GM19467 (cell line): ENCODE measurements at regions not wholly inside any gene's neighbourhood (a gene's known extent, or its start where the extent isn't known, plus 50 kb on each side); places are given as distances from the start of the nearest gene placed in this dataset.

Experiments
- ATAC-seq: cut with Tn5 transposase; IDR thresholded peaks from one replicate; pipeline ENCODE4 v1.9.1; 2021; ENCODE audit warnings: mild to moderate bottlenecking, moderate library complexity; ENCODE audit not compliant: unreplicated experiment

DNA sequence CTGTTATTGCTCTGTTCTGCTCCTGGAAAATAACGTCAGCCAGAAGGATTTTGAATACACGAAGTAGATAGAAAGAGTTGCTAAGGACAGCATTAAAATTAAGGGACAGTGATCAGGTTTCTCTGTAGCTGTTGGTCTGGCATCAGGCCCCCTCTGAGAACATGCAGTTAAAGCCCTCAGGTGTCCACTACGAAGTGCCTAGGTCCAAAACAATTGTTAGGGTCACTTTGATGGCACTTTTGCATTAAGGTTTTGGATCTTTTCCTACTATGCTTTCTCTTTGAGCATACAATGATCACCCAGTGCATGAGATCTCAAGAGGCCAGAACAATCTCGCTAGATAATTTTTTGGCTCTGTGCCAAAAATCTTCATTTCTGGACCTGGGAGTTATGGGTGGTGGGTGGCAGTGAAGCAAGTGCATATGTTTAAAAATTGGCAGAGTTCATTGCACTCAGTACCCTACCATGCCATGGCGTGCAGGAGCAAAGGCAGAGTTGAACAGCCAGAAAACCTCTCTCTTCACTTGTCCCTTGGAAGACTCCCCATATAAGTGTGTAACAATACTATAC is 797.6 kb downstream of the ROBO2 start:
- no peak for ATAC-seq

DNA sequence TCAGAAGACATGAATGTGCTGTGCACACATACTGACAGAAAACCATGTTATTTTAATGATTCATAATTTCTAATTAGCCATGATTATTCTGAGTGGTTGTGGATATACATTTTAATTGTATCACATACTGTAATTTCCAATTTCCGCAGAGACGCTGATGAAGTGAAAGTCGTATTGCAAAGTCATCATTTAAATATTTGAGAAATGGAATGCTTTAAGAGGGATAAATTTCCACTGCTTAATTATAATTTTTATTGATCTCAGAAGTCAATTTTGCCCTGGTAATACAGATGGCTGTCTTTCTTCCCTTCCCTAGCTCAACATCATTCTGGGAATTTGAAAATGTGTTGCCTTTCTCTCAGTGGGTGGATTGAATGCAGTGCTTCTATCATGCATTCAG is 819.3 kb downstream of the ROBO2 start:
- ATAC-seq = no peak

DNA sequence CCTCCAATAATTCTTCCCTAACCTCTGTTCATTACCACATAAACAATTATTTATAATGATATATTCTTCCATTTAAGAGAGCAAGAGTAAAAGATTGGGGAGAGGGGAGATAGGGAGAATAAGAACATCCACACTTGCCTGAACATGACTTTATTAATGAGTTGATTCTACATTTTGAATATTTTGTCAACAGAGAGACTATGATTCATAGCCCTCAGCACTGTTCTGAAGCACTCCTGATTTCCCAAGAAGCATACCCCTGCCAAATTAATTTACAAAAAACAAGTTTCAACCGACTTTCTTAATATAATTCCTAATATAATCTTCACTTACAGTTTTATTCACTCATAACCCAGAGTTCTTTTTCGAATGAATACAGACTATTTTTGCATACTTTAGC is 828.8 kb downstream of the ROBO2 start:
- no peak for ATAC-seq

DNA sequence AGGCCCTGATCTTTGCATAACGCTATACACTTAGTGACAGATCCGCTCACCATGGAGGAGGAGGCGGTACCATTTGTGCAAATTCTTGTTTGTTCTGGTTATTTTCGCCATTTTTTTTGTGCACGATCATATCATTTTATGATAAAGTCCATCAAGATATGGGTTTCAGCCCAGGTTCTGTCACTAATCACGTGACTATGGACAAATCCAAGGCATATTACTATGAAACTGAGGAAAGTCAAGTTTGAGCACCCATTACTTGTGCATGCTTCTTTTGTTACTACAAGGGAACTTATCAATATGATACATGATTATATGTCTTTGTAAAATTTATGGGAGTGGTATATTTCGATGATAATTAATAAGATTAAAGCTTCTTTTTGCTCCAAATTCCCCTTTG is 829.5 kb downstream of the ROBO2 start:
- ATAC-seq = no peak

DNA sequence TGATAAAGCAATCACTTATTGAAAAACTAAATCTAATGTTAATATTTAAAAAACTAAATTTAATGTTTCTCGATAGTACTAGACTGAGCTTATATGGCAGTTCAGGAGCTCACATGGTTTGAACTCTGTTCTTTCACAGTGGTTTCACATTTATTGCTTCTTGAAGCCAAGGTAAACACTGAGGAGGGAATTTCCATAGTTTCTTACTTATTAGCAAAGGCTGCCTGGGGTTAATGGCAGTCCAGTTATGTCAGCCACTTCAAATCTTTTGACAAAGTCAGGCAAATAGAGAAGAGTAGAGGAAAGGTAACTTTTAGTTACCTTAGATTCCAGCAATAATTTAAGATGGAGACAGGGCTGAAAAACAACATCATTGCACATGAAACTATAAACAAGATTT is 831.5 kb downstream of the ROBO2 start:
- no peak for ATAC-seq

DNA sequence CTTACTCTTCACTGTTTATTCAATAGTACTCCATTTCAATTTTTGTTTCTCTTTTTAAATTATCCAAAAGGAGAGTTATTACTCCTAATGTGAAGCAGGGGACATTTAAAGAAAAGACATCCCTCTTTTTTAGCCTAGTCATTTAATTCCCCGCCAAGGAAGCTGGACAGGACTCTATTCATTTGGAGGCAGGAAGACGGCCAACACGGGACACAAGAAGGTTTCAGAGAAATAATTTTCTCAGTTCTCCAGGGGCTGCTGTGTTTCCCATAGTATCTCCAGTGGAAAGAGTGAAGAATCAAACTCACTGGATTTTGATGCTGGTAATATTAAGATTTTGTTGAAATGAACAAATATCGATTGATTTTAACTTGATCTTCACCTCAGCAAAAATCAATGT is 833.7 kb downstream of the ROBO2 start:
- ATAC-seq = no peak

DNA sequence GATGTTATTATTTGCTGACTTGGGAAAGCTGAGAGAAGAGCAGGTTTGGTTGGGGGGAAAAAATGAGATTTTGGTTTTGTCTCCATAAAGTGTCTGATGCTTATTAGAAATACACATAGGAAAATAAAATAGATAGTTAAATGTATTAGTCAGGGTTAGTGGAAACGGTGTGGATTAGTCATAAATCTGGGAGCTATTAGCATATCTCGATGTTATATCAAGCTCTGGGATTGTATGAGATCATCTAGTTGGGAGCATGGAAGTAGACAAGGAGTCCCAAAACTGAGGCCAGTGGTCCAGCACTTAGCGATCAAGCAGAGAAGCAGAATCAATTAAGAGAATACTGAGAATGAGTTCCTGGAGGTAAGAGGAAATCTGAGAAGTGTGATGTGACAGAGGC is 845.5 kb downstream of the ROBO2 start:
- ATAC-seq = no peak

DNA sequence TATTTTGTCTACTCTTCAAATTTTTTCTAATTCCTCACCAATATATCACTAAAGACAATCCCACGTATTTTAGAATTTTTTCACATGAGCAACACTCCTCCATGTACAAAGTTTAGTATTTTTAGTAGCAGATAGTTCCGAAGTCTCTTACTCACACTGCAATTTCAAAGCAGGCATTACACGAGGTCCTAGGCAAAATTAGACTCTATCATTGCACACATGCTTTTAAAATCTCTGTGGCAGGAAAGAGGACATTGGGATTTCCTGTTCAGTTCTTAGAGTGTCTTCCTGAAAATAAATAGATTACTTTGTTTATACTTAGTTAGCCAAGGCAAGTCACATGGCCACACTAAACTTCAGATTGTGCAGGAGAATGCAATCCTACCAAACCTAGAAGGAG is 847.7 kb downstream of the ROBO2 start:
- ATAC-seq = no peak

DNA sequence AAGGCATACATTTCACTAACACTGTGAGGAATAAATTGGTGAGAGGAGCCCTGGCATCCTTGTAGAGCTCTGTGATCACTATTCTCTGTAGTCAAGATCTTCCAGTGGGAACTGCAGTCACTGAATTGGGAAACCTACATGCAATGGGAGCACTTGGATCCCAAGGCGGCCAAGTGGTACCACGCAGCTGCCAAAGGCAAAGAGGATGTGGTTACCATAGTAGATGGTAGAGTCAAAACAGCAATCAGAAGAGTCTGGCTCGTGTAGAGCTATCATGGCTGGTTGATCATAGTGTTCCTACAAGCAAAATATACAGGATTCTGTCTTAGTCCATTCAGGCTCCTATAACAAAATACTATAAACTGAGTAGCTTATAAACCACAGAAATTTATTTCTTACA is 849.7 kb downstream of the ROBO2 start:
- no peak for ATAC-seq

DNA sequence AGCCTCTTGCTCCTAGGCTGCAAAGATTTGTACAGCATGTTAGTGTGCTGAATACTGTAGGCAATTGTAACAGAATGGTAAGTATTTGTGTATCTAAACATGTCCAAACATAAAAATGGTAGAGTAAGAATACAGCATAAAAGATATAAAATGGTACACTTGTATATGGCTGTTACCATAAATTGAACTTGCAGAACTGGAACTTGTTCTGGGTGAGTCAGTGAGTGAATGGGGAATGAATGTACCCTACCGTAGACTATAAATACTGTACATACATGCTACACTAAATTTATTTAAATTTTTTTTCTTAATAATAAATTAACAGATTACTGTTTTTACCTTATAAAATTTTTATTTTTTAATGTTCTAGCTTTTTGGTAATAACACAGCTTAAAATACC is 858.7 kb downstream of the ROBO2 start:
- ATAC-seq = no peak

DNA sequence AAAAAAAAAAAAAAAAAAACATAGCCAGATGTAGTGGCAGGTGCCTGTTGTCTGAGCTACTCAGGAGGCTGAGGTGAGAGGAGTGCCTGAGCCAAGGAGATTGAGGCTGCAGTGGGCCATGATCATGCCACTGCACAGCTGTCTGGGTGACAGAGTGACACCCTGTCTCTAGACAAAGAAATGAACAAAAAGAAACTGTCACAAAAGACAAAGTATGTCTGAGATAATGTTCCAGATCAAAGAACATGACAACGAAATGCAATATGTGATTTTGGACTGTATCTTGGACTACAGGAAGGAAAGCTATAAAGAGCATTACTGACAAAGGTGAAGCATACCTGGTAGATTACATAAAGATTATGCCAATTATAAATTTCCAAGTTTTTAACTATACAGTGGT is 862.8 kb downstream of the ROBO2 start:
- no peak for ATAC-seq

DNA sequence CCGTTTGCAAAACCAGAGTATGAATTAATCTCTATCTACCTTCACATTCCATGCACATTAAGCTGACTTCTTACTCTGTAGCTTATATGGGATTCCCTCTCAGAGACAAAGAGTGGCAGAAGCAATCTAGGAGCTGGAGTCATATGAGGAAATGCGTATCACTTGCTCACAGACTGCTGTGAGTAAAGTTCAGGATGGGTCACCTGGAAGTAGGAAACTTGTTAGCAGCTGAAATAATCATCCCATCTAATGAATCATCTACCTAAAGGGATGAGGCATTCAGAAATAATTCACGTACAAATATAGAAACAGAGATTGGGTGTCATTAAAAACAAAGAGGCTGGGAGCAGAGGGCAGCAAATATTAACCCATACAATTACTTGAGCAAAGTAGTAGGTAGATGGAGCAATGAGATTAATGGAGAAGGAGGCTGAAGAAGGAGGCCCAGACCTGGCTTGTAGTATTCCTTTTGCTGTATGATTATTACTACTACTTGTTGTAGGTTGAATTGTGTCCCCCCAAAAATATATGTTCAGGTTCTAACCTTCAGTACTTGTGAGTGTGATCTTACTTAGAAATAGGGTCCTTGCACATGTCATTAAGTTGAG is 866.3 kb downstream of the ROBO2 start:
- no peak for ATAC-seq

DNA sequence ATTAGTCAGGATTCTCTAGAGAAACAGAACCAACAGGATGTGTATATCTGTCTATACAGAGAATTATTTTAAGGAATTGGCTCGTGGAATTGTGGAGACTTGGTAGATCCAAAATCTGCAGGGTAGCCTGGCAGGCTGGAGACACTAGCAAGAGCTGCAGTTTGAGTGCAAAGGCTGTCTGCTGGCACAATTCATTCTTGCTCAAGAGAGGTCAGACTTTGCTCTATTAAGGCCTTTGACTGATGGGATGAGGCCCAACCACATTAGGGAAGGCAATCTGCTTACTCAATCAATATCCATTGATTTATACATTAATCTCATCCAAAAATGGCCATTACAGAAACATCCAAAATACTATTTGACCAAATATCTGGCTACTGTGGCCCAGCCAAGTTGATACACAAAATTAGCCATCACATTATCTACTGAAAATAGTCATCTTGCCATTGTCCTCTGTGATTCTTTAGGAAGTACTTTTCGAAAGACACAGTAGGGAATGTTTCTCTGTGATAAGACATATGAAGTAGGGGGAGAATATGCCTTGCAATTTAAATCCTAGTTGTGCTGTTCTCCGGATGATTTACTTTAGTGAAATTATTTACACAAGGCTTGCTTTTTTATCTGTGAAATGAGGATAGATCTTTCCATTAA is 873.8 kb downstream of the ROBO2 start:
- ATAC-seq = no peak

DNA sequence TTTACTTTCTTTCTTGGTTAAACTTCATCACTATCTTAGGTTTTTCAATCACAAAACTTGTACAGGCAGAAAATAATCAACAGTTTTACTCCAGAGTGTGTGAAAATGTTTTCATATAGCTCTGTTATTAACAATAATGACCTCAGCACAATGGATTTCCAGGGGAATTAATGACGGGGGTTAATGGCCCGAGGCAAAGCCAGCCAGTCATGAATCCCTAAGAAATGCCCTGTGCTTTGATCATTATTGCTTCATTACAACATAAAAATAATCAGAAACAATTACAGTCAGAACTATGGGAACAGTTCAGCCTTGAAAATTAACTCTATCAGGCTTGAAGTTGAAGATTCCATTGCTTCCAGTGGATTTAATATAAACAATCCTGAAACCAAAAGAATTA is 875.4 kb downstream of the ROBO2 start:
- ATAC-seq = no peak

DNA sequence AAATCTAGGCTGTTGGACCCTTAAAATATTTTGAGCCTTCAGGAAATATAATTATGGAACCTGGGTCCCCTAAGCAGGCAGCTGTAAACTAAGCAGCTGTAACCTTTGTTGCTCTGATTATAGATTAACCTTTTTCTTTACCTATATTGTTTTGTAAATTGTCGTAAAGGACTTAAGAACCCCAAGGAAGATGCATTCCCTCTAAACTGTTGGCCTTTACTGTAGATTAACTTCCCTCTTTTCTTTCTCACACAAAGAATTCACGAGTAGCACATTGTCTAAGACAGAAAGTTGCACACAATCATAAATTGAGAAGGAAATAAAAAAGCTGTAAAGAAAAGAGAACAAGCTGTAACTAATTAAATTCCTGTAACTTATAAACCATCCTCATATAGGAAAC is 877.3 kb downstream of the ROBO2 start:
- ATAC-seq = no peak

DNA sequence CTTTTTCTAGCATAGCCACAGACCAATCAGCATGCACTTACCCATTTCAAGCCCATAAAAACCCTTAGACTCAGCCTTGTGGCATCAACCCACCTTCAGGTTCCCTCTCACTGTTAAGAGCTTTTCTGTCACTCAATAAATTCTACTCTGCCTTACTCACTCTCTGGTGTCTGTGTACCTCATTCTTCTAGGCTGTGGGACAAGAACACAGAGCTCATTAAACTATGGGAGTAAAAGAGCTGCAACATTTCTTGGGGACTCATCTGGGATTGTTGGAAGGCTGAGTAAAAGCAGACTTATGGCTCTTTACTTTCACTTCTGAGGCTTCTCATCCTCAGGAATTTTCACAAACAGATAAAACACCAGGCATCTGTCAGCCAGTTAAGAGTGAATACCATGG is 879.3 kb downstream of the ROBO2 start:
- ATAC-seq = no peak

DNA sequence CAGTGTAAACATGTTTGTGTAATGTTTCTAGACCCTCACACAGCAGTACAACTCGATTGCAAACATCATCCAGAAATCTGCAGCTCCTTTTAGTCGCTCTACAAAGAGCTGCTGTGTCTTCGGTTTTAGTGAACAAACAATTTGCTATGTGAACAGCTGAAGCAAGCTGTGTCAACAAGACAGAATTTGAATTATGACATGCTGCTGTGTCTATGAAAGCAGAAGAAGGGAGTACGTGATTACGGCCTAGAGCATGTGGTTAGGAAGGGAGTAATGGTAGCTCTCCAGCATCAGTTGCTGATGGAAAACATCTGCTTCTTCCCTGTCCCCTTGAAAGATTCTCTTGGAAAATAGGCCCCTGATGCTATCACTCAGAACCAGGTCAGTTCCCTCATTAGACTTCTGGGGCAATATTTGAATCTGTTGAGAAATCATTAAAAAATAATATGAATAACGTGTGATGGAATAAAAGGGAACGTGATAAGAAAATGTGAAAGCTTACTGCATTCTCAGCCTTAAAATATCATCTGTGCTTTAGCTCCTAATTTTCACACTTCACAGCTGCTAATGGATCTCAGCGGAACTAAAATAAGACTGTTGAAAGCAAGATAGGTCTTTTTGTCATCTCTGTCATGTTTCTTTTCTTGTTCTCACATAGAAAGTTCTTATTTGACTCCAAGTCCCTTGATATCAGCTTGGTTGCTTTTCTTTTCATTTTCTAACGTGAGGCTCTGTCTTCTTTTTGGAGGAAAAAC is 891.5 kb downstream of the ROBO2 start:
- no peak for ATAC-seq

DNA sequence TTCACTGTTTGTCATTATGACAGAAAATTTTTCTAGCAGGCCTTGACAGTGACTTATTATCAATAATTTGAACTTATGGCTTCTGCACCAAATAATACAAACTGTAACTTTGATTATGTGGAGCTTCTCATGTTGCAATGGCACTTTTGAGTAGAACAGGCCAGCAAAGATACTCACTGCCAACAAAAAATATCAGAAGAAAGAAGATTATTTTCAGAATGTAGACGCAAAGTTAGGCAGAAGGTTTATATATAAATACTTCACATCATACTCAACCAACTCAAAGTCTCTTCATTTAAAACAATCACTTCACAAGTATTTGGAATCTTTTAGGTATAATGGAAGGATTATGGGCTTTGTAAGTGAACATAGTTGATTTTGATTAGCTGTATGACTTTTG is 893.0 kb downstream of the ROBO2 start:
- ATAC-seq = no peak

DNA sequence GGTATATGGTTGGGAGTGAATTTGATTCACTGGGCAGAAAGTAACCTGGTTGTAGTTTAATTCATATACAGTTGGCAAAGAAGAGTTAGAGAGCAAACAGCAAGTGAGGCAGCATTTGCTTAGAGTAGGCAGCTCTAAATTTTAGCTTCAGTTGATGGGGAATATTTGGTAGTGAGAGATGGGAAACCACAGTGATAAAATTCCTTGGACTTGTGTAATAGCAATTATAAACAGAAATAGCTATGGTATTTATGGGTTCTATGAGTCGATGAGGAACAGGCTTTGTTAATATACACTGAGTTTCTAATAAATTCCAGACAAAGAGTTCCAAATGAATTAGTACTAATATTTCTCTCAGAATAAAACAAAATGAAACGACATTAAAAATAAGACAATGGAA is 894.0 kb downstream of the ROBO2 start:
- ATAC-seq = no peak

DNA sequence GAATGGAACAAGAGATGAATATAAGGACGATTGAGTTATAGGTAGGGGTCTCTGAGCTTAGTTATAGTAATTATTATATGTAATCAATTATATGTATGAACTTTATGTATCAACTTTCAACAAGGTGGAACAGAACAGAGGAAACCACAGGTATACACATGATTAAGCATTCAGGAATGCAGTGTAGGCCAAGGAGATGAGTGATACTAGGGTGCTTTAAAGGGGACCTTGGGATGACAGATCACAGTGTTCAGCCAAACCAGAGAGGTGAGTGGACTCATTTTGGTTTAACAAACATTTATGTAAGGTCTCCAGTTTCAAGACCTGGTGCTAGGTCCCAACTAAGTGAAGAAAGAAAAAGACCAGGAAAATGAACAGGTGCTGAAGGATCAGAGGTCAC is 895.5 kb downstream of the ROBO2 start:
- no peak for ATAC-seq

DNA sequence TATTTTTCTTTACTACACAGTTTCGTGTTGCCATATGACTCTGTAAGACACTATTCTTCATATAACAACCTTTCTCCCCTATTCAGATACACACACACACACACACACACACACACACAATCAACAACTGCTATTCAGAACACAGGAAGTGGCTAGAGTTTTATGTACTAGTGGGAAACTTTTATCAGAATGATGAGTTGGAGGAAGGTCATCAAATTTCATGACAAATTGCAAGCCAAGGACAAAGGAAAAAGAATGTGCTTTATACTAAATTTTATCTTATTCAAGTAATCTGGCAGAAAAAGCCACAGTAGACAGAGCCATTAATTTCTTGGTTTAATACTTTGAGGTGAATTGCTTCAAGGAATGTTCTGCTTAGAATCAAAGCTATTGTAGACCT is 899.8 kb downstream of the ROBO2 start:
- ATAC-seq = no peak

DNA sequence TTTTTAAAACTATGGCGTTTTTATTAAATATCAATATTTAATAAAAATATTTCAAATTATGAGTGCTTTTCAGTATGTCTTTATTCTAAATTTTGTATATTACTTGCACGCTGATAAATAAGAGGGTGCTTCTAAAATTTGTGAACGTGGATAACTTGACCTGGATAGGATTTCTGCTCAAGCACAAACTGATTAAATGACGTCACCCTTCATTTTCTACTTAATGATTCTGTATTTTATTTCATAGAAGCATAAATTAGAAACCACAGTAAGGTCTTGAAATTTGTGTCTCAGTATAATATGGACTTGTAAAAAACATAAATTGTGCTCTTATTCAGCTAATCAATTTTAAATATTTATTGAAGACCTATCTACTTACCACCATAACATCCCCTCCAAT is 903.7 kb downstream of the ROBO2 start:
- no peak for ATAC-seq
